B cell (primary cell): ENCODE measurements at regions not wholly inside any gene's neighbourhood (a gene's known extent, or its start where the extent isn't known, plus 50 kb on each side); places are given as distances from the start of the nearest gene placed in this dataset.

Experiments
- ATAC-seq: fragments of 200-7000 bp; cut with Tn5 transposase; one replicate; pipeline ENCODE4 v1.10.0; 2021; ENCODE audit warnings: low read depth, mild to moderate bottlenecking, moderate number of reproducible peaks, moderate library complexity
- CTCF ChIA-PET: fragments of 350-600 bp; sonication (Branson Sonifier 250); formaldehyde crosslinking; loops from one replicate; lab custom pipeline; 2021; ENCODE audit warnings: antibody characterized with exemption, inconsistent platforms; lab: Charles Lee
- POLR2A ChIA-PET: fragments of 350-600 bp; sonication (Branson Sonifier 250); formaldehyde crosslinking; loops from one replicate; lab custom pipeline; 2021; ENCODE audit warnings: antibody characterized with exemption; lab: Charles Lee
- DNase-seq: peaks from one replicate; pipeline ENCODE4 v3.0.0; 2013
- H2AFZ ChIP-seq: 2 replicates; pipeline ENCODE4 v1.6.1; 2012; ENCODE audit warnings: mild to moderate bottlenecking, low read depth, low read length; ENCODE audit not compliant: insufficient read depth, poor library complexity, severe bottlenecking
- H3K27ac ChIP-seq, 2 donors: 1 replicate in 1 of 2; 2 replicates in 1 of 2; pipeline ENCODE4 v1.5.1; 2012 to 2013; ENCODE audit warnings: low read length in 2 of 2, mild to moderate bottlenecking in 2 of 2, moderate library complexity in 1 of 2
- H3K27me3 ChIP-seq, 4 experiments: fragments of 200-600 bp in 1 of 4; sonication (generic) in 1 of 4; replicated peaks in 1 of 4; 1 replicate in 2 of 4; 2 replicates in 2 of 4; pipeline versions ENCODE4 v1.6.1 to v1.7.0; 2013 to 2016; ENCODE audit warnings: low read length in 3 of 4, mild to moderate bottlenecking in 2 of 4, mixed read lengths in 1 of 4, moderate library complexity in 1 of 4; ENCODE audit not compliant: insufficient read depth in 4 of 4, control insufficient read depth in 3 of 4; ENCODE audit errors: control extremely low read depth in 1 of 4
- H3K36me3 ChIP-seq, 2 experiments: replicated peaks in 1 of 2; 1 replicate in 1 of 2; 2 replicates in 1 of 2; pipeline versions ENCODE4 v1.6.1 to v1.7.1; 2013; ENCODE audit warnings: low read length in 1 of 2; ENCODE audit not compliant: insufficient read depth in 2 of 2, control insufficient read depth in 1 of 2; ENCODE audit errors: control extremely low read depth in 1 of 2, extremely low read depth in 1 of 2
- H3K4me1 ChIP-seq, 2 donors: fragments of 200-600 bp in 1 of 2; sonication (generic) in 1 of 2; 1 replicate in 1 of 2; 2 replicates in 1 of 2; pipeline versions ENCODE4 v1.5.1 to v1.6.1; 2013 to 2017; ENCODE audit warnings: low read length in 2 of 2; ENCODE audit not compliant: control insufficient read depth in 2 of 2, insufficient read depth in 2 of 2
- H3K4me2 ChIP-seq: replicated peaks from 2 replicates; pipeline ENCODE3; 2012; ENCODE audit warnings: mild to moderate bottlenecking, low read depth, low read length; ENCODE audit not compliant: poor library complexity, severe bottlenecking
- H3K4me3 ChIP-seq, 5 experiments: fragments of 200-600 bp in 1 of 5; sonication (generic) in 1 of 5; 1 replicate in 3 of 5; 2 replicates in 2 of 5; pipeline versions ENCODE4 v1.5.1 to v1.7.0; 2011 to 2016; ENCODE audit warnings: low read length in 4 of 5, mild to moderate bottlenecking in 4 of 5, low read depth in 2 of 5, control low read depth in 1 of 5, moderate library complexity in 1 of 5; ENCODE audit not compliant: insufficient read depth in 1 of 5; ENCODE audit errors: control extremely low read depth in 1 of 5, extremely low read depth in 1 of 5
- H3K79me2 ChIP-seq: fragments of 200-600 bp; sonication (generic); one replicate; pipeline ENCODE4 v1.6.0; 2016; ENCODE audit warnings: low read length; ENCODE audit not compliant: control insufficient read depth, insufficient read depth
- H3K9ac ChIP-seq: fragments of 200-600 bp; sonication (generic); 2 replicates; pipeline ENCODE4 v1.6.1; 2017; ENCODE audit warnings: mild to moderate bottlenecking, low read length, moderate library complexity
- H3K9me3 ChIP-seq, 3 donors: one replicate each; pipeline versions ENCODE4 v1.6.1 to v1.7.1; 2013; ENCODE audit warnings: low read length in 2 of 3; ENCODE audit not compliant: control insufficient read depth in 2 of 3, insufficient read depth in 1 of 3; ENCODE audit errors: control extremely low read depth in 1 of 3
- H4K20me1 ChIP-seq: 2 replicates; pipeline ENCODE4 v1.6.0; 2012; ENCODE audit warnings: mild to moderate bottlenecking, low read length; ENCODE audit not compliant: insufficient read depth, control insufficient read depth, poor library complexity, severe bottlenecking
- H3K27ac Mint-ChIP-seq: one replicate; pipeline ENCODE4 v1.8.0; 2021; ENCODE audit warnings: mixed read lengths
- H3K27me3 Mint-ChIP-seq: one replicate; pipeline ENCODE4 v1.8.0; 2021; ENCODE audit warnings: mixed read lengths
- H3K4me1 Mint-ChIP-seq: one replicate; pipeline ENCODE4 v1.8.0; 2021; ENCODE audit warnings: mixed read lengths
- H3K4me3 Mint-ChIP-seq: one replicate; pipeline ENCODE4 v1.8.0; 2021; ENCODE audit warnings: mixed read lengths
- H3K9me3 Mint-ChIP-seq: one replicate; pipeline ENCODE4 v1.8.0; 2022; ENCODE audit warnings: mixed read lengths; ENCODE audit not compliant: insufficient read depth
- EZH2 ChIP-seq: IDR thresholded peaks from 2 replicates; pipeline ENCODE4 v1.6.1; 2012; ENCODE audit warnings: borderline replicate concordance, low read depth, mild to moderate bottlenecking, moderate library complexity, low read length; ENCODE audit not compliant: insufficient read depth, poor library complexity, severe bottlenecking
- WGBS: methylation state at CpG from one replicate; pipeline ENCODE4 v1.1.5; 2013; ENCODE audit warnings: missing lambda C conversion rate; ENCODE audit not compliant: insufficient coverage; 5-methylcytosine and 5-hydroxymethylcytosine counted together
- intact Hi-C: fragments of 100-400 bp; cut with micrococcal nuclease; formaldehyde crosslinking; loops from one replicate; pipeline ENCODE4 v1.10.0; 2022
- TF ChIP-seq, protein P1 (sequence below): fragments of 200-600 bp; IDR thresholded peaks from one replicate; pipeline ENCODE4 v1.8.0; 2022; ENCODE audit warnings: antibody characterized with exemption, mild to moderate bottlenecking

DNA sequence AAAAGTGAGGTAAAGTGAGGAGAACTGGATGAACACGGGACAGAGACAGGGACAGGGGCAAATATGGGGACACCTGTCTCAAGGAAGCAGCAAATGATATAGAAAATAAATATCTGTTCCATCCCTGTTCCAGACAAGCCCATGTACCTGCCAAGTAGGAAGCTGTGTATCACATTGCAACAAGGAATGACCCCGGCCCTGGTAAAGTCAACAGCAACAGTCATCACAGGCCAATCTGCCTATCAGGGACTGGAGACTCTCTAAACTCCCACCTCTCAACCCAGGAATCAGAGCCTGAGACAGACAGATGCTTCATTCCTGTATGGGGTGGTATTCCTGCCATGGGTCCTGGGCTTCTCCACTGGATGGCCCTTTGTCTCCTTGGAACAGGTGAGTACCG is 156.6 kb upstream of the PRSS1 start:
- H3K27ac Mint-ChIP-seq, result no peak overlapping the region
- no peak for TF ChIP-seq EZH2
- TF ChIP-seq, protein P1, sequence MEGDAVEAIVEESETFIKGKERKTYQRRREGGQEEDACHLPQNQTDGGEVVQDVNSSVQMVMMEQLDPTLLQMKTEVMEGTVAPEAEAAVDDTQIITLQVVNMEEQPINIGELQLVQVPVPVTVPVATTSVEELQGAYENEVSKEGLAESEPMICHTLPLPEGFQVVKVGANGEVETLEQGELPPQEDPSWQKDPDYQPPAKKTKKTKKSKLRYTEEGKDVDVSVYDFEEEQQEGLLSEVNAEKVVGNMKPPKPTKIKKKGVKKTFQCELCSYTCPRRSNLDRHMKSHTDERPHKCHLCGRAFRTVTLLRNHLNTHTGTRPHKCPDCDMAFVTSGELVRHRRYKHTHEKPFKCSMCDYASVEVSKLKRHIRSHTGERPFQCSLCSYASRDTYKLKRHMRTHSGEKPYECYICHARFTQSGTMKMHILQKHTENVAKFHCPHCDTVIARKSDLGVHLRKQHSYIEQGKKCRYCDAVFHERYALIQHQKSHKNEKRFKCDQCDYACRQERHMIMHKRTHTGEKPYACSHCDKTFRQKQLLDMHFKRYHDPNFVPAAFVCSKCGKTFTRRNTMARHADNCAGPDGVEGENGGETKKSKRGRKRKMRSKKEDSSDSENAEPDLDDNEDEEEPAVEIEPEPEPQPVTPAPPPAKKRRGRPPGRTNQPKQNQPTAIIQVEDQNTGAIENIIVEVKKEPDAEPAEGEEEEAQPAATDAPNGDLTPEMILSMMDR, result no peak
- no peaks in the 10 kb centered on the region for H3K79me2 ChIP-seq
- H3K4me2 ChIP-seq, result no peak overlapping the region
- DNase-seq, result no peak
- H3K4me3 ChIP-seq, result no peak overlapping the region
- ChIA-PET POLR2A (no interaction called here), CTCF (interaction anchor here (1.2 kb wide), 1 partner anchor 11 kb away, joined by 3 read pairs; no protein-coding TSS in a partner anchor)
- peaks cover 32% of the 10 kb centered on the region for H3K27me3 Mint-ChIP-seq
- no peak for ATAC-seq
- no peaks in the 10 kb centered on the region for H3K9me3 ChIP-seq
- no peaks in the 10 kb centered on the region for H4K20me1 ChIP-seq
- H2AFZ ChIP-seq, result no peak overlapping the region
- intact Hi-C loops, result no loop called here
- no peak overlapping the region for H3K27ac ChIP-seq
- H3K4me3 Mint-ChIP-seq, result no peak overlapping the region
- WGBS, result 80% methylated on average over 1 of the region's 3 CpGs
- no peak overlapping the region for H3K9ac ChIP-seq
- peaks cover 0 to 8% (median 4%) of the 10 kb centered on the region in 4 experiments for H3K27me3 ChIP-seq
- no peaks in the 10 kb centered on the region for H3K4me1 Mint-ChIP-seq
- no peaks in the 10 kb centered on the region for H3K4me1 ChIP-seq
- no peaks in the 10 kb centered on the region for H3K36me3 ChIP-seq
- no peaks in the 10 kb centered on the region for H3K9me3 Mint-ChIP-seq

- Histone ChIP-seq H3K4me1 (no peaks in the 10 kb centered on the region), H4K20me1 (no peaks in the 10 kb centered on the region), H3K36me3 (no peaks in the 10 kb centered on the region), H3K4me2 (no peak overlapping the region), H3K9ac (no peak overlapping the region), H3K4me3 (no peak overlapping the region), H3K79me2 (no peaks in the 10 kb centered on the region), H3K27ac (no peak overlapping the region), H2AFZ (no peak overlapping the region), H3K27me3 (peaks cover 0 to 7% (median 2%) of the 10 kb centered on the region in 4 experiments), H3K9me3 (no peaks in the 10 kb centered on the region)
- Mint-ChIP-seq H3K27ac (no peak overlapping the region), H3K4me1 (no peaks in the 10 kb centered on the region), H3K4me3 (no peak overlapping the region), H3K27me3 (peaks cover 28% of the 10 kb centered on the region), H3K9me3 (no peaks in the 10 kb centered on the region)
- intact Hi-C loops, result no loop called here
- ChIA-PET POLR2A (no interaction called here), CTCF (interaction anchor here (1.2 kb wide), 1 partner anchor 11 kb away, joined by 3 read pairs; no protein-coding TSS in a partner anchor)
- DNase-seq (no peak), ATAC-seq (no peak)
- 83% methylated on average over 1 of the region's 2 CpGs for WGBS
- no peak for TF ChIP-seq EZH2
- TF ChIP-seq, protein P1, result no peak
Measured at GRCh38 chr7:142592231-142592630, 157.0 kb upstream of the PRSS1 start.
